Tibial nerve (tissue), 4 donors: ENCODE measurements at regions not wholly inside any gene's neighbourhood (a gene's known extent, or its start where the extent isn't known, plus 50 kb on each side); places are given as distances from the start of the nearest gene placed in this dataset.

Experiments used
- DNase-seq, 2 donors: peaks; one replicate each; pipeline ENCODE4 v3.0.0-alpha.2; 2019; ENCODE audit warnings: low spot score in 2 of 2
- H3K27ac ChIP-seq, 4 donors: fragments of 200-600 bp; sonication (generic) in 3 of 4; one replicate each; pipeline ENCODE4 v1.5.1; 2017 to 2019; ENCODE audit warnings: mild to moderate bottlenecking in 1 of 4
- H3K27me3 ChIP-seq, 2 donors: fragments of 200-600 bp; sonication (generic) in 1 of 2; one replicate each; pipeline versions ENCODE4 v1.5.1 to v1.6.0; 2017 to 2019
- H3K36me3 ChIP-seq, 3 donors: fragments of 200-600 bp; sonication (generic); one replicate each; pipeline ENCODE4 v1.5.1; 2018 to 2019
- H3K4me1 ChIP-seq, 4 donors: fragments of 200-600 bp; sonication (generic) in 3 of 4; one replicate each; pipeline ENCODE4 v1.5.1; 2017 to 2019
- H3K4me3 ChIP-seq, 4 donors: fragments of 200-600 bp; sonication (generic) in 3 of 4; one replicate each; pipeline ENCODE4 v1.5.1; 2017 to 2019; ENCODE audit warnings: mild to moderate bottlenecking in 1 of 4, moderate library complexity in 1 of 4
- H3K9me3 ChIP-seq, 4 donors: fragments of 200-600 bp; sonication (generic) in 3 of 4; one replicate each; pipeline ENCODE4 v1.5.1; 2017 to 2019
- EP300 ChIP-seq, 2 donors: sonication (generic); formaldehyde crosslinking; IDR thresholded peaks; one replicate each; pipeline ENCODE4 v1.6.1; 2017; ENCODE audit warnings: antibody characterized with exemption in 2 of 2, mild to moderate bottlenecking in 1 of 2
- POLR2A ChIP-seq, 2 donors: fragments of 450-650 bp; IDR thresholded peaks; one replicate each; pipeline ENCODE4 v1.6.1; 2017; ENCODE audit warnings: antibody characterized with exemption in 2 of 2, mild to moderate bottlenecking in 2 of 2, moderate library complexity in 2 of 2
- WGBS, 2 donors: methylation state at CpG; one replicate each; pipeline ENCODE4 v1.1.5; 2018; 5-methylcytosine and 5-hydroxymethylcytosine counted together
- TF ChIP-seq, protein P1 (sequence below), 5 experiments: fragments of 200-600 bp in 3 of 5; fragments of 450-650 bp in 2 of 5; sonication (generic) in 3 of 5; IDR thresholded peaks; one replicate each; pipeline ENCODE4 v1.5.1; 2016 to 2019; ENCODE audit warnings: antibody characterized with exemption in 5 of 5, mild to moderate bottlenecking in 3 of 5, moderate library complexity in 2 of 5

- Histone ChIP-seq H3K4me3 (no peak overlapping the region), H3K36me3 (no peaks in the 10 kb centered on the region), H3K27me3 (no peaks in the 10 kb centered on the region), H3K4me1 (no peaks in the 10 kb centered on the region), H3K27ac (no peak overlapping the region), H3K9me3 (no peaks in the 10 kb centered on the region)
- DNase-seq, result no peak
- no peak for TF ChIP-seq EP300 (IDR thresholded peaks at IDR 0.05)
- no peak for TF ChIP-seq POLR2A (IDR thresholded peaks at IDR 0.05)
- TF ChIP-seq, protein P1, sequence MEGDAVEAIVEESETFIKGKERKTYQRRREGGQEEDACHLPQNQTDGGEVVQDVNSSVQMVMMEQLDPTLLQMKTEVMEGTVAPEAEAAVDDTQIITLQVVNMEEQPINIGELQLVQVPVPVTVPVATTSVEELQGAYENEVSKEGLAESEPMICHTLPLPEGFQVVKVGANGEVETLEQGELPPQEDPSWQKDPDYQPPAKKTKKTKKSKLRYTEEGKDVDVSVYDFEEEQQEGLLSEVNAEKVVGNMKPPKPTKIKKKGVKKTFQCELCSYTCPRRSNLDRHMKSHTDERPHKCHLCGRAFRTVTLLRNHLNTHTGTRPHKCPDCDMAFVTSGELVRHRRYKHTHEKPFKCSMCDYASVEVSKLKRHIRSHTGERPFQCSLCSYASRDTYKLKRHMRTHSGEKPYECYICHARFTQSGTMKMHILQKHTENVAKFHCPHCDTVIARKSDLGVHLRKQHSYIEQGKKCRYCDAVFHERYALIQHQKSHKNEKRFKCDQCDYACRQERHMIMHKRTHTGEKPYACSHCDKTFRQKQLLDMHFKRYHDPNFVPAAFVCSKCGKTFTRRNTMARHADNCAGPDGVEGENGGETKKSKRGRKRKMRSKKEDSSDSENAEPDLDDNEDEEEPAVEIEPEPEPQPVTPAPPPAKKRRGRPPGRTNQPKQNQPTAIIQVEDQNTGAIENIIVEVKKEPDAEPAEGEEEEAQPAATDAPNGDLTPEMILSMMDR (IDR thresholded peaks at IDR 0.05), result no peak
- 88 to 89% methylated on average over 3 of the region's 3 CpGs for WGBS, 2 donors
Measured at GRCh38 chr3:95797081-95797480, 1017.3 kb upstream of the EPHA6 start.

GRCh38 chr3:95798628-95799027, 1015.8 kb upstream of the EPHA6 start:
- WGBS, 2 donors, result 89 to 97% methylated on average over 1 of the region's 1 CpG
- H3K27me3 ChIP-seq, result no peaks in the 10 kb centered on the region
- no peak for DNase-seq

GRCh38 chr3:95810462-95810861, 1003.9 kb upstream of the EPHA6 start:
- no peak for TF ChIP-seq EP300 (IDR thresholded peaks at IDR 0.05)
- TF ChIP-seq, protein P1 (IDR thresholded peaks at IDR 0.05), result no peak
- no peak for TF ChIP-seq POLR2A (IDR thresholded peaks at IDR 0.05)
- WGBS, 2 donors, result 98 to 100% methylated on average over 1 of the region's 1 CpG
- Histone ChIP-seq H3K9me3 (no peaks in the 10 kb centered on the region), H3K4me3 (no peak overlapping the region), H3K36me3 (no peaks in the 10 kb centered on the region), H3K27me3 (no peaks in the 10 kb centered on the region), H3K27ac (no peak overlapping the region), H3K4me1 (peaks cover 0 to 4% (median 0%) of the 10 kb centered on the region in 4 donors)
- no peak for DNase-seq

More at GRCh38 chr3:95798628-95799027, 1015.8 kb upstream of the EPHA6 start:
- Histone ChIP-seq H3K4me1 (no peaks in the 10 kb centered on the region), H3K27ac (no peak overlapping the region), H3K36me3 (no peaks in the 10 kb centered on the region), H3K4me3 (no peak overlapping the region), H3K9me3 (no peaks in the 10 kb centered on the region)
- TF ChIP-seq, protein P1 (IDR thresholded peaks at IDR 0.05), result no peak
- TF ChIP-seq EP300 (IDR thresholded peaks at IDR 0.05), result no peak

- 40 to 47% methylated on average over 2 of the region's 2 CpGs for WGBS, 2 donors
- Histone ChIP-seq H3K4me1 (peaks cover 0 to 4% (median 0%) of the 10 kb centered on the region in 4 donors), H3K27me3 (no peaks in the 10 kb centered on the region), H3K9me3 (no peaks in the 10 kb centered on the region), H3K27ac (no peak overlapping the region), H3K36me3 (no peaks in the 10 kb centered on the region), H3K4me3 (no peak overlapping the region)
- TF ChIP-seq POLR2A (IDR thresholded peaks at IDR 0.05) (no peak), EP300 (IDR thresholded peaks at IDR 0.05) (no peak)
- TF ChIP-seq, protein P1 (IDR thresholded peaks at IDR 0.05), result no peak
- no peak for DNase-seq
Measured at GRCh38 chr3:95813244-95813643, 1001.1 kb upstream of the EPHA6 start.

DNA sequence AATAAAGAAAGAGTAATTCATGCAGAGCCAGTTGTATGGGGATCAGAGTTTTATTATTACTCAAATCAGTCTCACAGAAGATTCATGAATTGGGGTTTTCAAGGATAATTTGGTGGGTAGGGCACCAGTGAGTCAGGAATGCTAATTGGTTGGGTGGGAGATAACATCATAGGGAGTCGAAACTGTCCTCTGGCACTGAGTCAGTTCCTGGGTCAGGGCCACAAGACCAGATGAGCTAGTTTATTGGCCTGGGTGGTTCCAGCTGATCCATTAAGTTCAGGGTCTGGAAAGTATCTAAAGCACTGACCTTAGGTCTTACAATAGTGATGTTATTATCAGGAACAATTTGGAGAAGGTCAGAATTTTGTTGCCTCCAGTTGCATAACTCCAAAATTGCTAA, 998.6 kb upstream of the EPHA6 start:
- H3K4me1 ChIP-seq, result peaks cover 0 to 4% (median 0%) of the 10 kb centered on the region in 4 donors
- no peak overlapping the region for H3K4me3 ChIP-seq
- no peak for DNase-seq
- H3K27ac ChIP-seq, result no peak overlapping the region
- H3K9me3 ChIP-seq, result no peaks in the 10 kb centered on the region
- no peaks in the 10 kb centered on the region for H3K36me3 ChIP-seq
- no peaks in the 10 kb centered on the region for H3K27me3 ChIP-seq
- WGBS, 2 donors, result 17 to 18% methylated on average over 1 of the region's 1 CpG
- no peak for TF ChIP-seq POLR2A (IDR thresholded peaks at IDR 0.05)
- no peak for TF ChIP-seq EP300 (IDR thresholded peaks at IDR 0.05)
- TF ChIP-seq, protein P1 (IDR thresholded peaks at IDR 0.05), result no peak
